ENCODE measurements at regions not wholly inside any gene's neighbourhood (a gene's known extent, or its start where the extent isn't known, plus 50 kb on each side); places are given as distances from the start of the nearest gene placed in this dataset.

DNA sequence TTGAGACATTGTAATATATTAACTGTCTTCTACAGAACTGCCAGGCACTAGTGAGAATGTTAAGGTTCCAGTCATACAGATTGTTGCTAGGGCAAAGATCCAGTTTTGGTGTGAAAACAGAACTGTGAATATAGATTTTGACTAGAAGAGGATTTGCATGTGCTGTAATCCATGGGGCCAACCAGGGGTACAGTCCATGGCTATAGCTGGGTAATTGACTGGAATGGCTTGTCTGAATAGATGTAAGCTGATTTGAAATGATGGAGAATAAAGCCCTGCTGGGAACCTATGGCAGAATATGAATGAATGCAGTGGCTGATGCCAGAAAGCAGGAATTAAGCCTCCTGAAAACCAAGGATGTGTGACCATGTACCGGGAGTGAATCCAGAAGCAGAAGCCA is 748.5 kb upstream of the CDH10 start:
- TF ChIP-seq RARB (CRISPR knock-in tag; IDR thresholded peaks at IDR 0.05) (no peak), ZC3H10 (CRISPR knock-in tag; IDR thresholded peaks at IDR 0.05) (no peak), ZNF70 (CRISPR knock-in tag; IDR thresholded peaks at IDR 0.05) (no peak), ISL1 (CRISPR knock-in tag; IDR thresholded peaks at IDR 0.05) (no peak), ARNTL (CRISPR knock-in tag; IDR thresholded peaks at IDR 0.05; ENCODE audit: borderline replicate concordance, low read depth) (no peak), OSR1 (CRISPR knock-in tag; IDR thresholded peaks at IDR 0.05) (no peak)

Measured in SK-N-SH treated with all-trans-retinoic acid at 6 μM for 48 hours (cell line).